Rectal smooth muscle tissue (tissue), 1 donor: ENCODE measurements at regions not wholly inside any gene's neighbourhood (a gene's known extent, or its start where the extent isn't known, plus 50 kb on each side); places are given as distances from the start of the nearest gene placed in this dataset.
"Not testable (repeated sequence)": the region's sequence is repeated elsewhere in the genome, so short reads cannot be mapped to it uniquely, and the experiment has no call there.

ENCODE experiments used
- H3K27ac ChIP-seq: one replicate; pipeline ENCODE4 v1.7.0; 2013; ENCODE audit warnings: low read depth, low read length, inconsistent platforms
- H3K27me3 ChIP-seq: one replicate; pipeline ENCODE4 v1.7.0; 2013; ENCODE audit warnings: low read length; ENCODE audit not compliant: control insufficient read depth, insufficient read depth
- H3K36me3 ChIP-seq: one replicate; pipeline ENCODE4 v1.7.0; 2013; ENCODE audit warnings: low read length; ENCODE audit not compliant: control insufficient read depth, insufficient read depth
- H3K4me1 ChIP-seq: one replicate; pipeline ENCODE4 v1.7.0; 2013; ENCODE audit warnings: low read length; ENCODE audit not compliant: control insufficient read depth, insufficient read depth
- H3K4me3 ChIP-seq: one replicate; pipeline ENCODE4 v1.7.0; 2013; ENCODE audit warnings: low read length
- H3K9ac ChIP-seq: one replicate; pipeline ENCODE4 v1.7.0; 2013; ENCODE audit warnings: low read length

GRCh38 chr13:83773961-83774360 lies 108.3 kb downstream of the SLITRK1 start:
- Histone ChIP-seq H3K27ac (no peak overlapping the region), H3K9ac (no peak overlapping the region), H3K36me3 (no peaks in the 10 kb centered on the region), H3K27me3 (no peaks in the 10 kb centered on the region), H3K4me1 (no peaks in the 10 kb centered on the region), H3K4me3 (no peak overlapping the region)

GRCh38 chr13:83765796-83766195 lies 116.5 kb downstream of the SLITRK1 start:
- Histone ChIP-seq H3K36me3 (no peaks in the 10 kb centered on the region), H3K9ac (no peak overlapping the region), H3K4me3 (no peak overlapping the region), H3K4me1 (no peaks in the 10 kb centered on the region), H3K27me3 (no peaks in the 10 kb centered on the region), H3K27ac (no peak overlapping the region)

GRCh38 chr13:83761631-83762030 lies 120.6 kb downstream of the SLITRK1 start:
- Histone ChIP-seq H3K27ac (no peak overlapping the region), H3K9ac (no peak overlapping the region), H3K27me3 (no peaks in the 10 kb centered on the region), H3K4me1 (no peaks in the 10 kb centered on the region), H3K36me3 (no peaks in the 10 kb centered on the region), H3K4me3 (no peak overlapping the region)

DNA sequence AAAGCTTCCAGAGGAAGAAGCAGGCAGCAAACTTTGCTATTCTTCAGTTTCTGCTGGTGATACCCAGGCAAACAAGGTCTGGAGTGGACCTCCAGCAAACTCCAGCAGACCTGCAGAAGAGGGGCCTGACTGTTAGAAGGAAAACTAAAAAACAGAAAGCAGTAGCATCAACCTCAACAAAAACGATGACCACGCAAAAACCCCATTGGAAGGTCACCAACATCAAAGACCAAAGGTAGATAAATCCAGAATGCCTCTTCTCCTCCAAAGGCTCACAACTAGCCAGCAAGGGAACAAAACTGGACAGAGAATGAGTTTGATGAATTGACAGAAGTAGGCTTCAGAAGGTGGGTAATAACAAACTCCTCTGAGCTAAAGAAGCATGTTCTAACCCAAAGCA lies 127.1 kb downstream of the SLITRK1 start:
- H3K27ac ChIP-seq, H3K4me1 ChIP-seq, H3K36me3 ChIP-seq, H3K9ac ChIP-seq, H3K4me3 ChIP-seq, H3K27me3 ChIP-seq: not testable (repeated sequence)

DNA sequence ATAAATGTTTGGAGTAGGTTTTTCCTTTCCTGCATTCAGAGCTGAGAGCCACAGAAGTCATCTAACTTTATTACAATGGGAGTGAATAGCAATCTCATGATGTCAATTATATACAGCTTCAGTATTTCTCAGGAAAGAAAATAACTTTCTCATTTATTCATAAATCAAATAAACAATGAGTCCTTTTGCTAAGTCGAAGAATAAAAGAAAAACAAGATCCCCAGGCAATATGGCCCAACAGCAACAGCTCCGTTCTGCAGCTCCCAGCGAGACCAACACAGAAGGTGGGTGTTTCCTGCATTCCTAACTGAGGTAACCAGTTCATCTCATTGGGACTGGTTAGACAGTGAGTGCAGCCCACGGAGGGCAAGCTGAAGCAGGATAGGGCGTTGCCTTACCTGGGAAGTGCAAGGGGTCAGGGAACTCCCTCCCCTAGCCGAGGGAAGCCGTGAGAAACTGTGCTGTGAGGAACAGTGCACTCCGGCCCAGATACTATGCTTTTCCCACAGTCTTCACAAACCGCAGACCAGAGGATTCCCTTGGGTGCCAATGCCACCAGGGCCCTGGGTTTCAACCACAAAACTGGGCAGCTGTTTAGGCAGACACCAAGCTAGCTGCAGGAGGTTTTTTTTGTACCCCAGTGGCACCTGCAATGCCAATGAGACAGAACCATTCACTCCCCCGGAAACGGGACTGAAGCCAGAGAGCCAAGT lies 128.2 kb downstream of the SLITRK1 start:
- Histone ChIP-seq H3K27ac (no peak overlapping the region), H3K4me3 (no peak overlapping the region), H3K9ac (no peak overlapping the region), H3K36me3 (no peaks in the 10 kb centered on the region), H3K27me3 (no peaks in the 10 kb centered on the region), H3K4me1 (no peaks in the 10 kb centered on the region)

DNA sequence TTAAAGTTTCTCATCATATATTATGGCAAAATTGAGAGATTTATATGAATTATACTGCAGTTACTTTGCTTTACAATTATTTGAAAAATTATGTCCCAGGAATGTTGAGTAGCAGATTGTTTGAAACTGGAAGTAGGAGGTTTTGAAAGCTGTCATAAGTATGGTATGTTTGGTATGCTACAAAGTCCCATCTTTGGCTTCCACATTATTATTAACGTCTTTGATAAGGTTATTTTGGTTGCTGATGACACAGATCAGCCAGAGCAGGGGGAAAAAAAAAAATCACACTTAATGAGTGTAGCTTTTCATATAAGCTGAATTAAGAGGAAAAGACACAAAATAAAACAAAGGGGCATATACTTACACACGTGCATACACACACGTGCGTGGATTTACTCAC lies 130.1 kb downstream of the SLITRK1 start:
- Histone ChIP-seq H3K9ac (no peak overlapping the region), H3K4me3 (no peak overlapping the region), H3K4me1 (no peaks in the 10 kb centered on the region), H3K27ac (no peak overlapping the region), H3K36me3 (no peaks in the 10 kb centered on the region), H3K27me3 (no peaks in the 10 kb centered on the region)

GRCh38 chr13:83740622-83741021 lies 141.7 kb downstream of the SLITRK1 start:
- Histone ChIP-seq H3K9ac (no peak overlapping the region), H3K4me3 (no peak overlapping the region), H3K27me3 (no peaks in the 10 kb centered on the region), H3K4me1 (no peaks in the 10 kb centered on the region), H3K27ac (no peak overlapping the region), H3K36me3 (no peaks in the 10 kb centered on the region)

- no peak overlapping the region for H3K27ac ChIP-seq
- H3K4me3 ChIP-seq = no peak overlapping the region
- no peaks in the 10 kb centered on the region for H3K27me3 ChIP-seq
- H3K36me3 ChIP-seq = no peaks in the 10 kb centered on the region
- no peaks in the 10 kb centered on the region for H3K4me1 ChIP-seq
- H3K9ac ChIP-seq = no peak overlapping the region
These were observed 143.9 kb downstream of the SLITRK1 start for GRCh38 chr13:83738407-83738806.

- Histone ChIP-seq H3K27ac (no peak overlapping the region), H3K36me3 (no peaks in the 10 kb centered on the region), H3K4me3 (no peak overlapping the region), H3K4me1 (no peaks in the 10 kb centered on the region), H3K27me3 (no peaks in the 10 kb centered on the region), H3K9ac (no peak overlapping the region)
These were observed 149.0 kb downstream of the SLITRK1 start for GRCh38 chr13:83733293-83733692.

- Histone ChIP-seq H3K4me3 (no peak overlapping the region), H3K4me1 (no peaks in the 10 kb centered on the region), H3K27ac (no peak overlapping the region), H3K9ac (no peak overlapping the region), H3K27me3 (no peaks in the 10 kb centered on the region), H3K36me3 (no peaks in the 10 kb centered on the region)
These were observed 149.5 kb downstream of the SLITRK1 start for GRCh38 chr13:83732755-83733154.

GRCh38 chr13:83731113-83731512 lies 151.2 kb downstream of the SLITRK1 start:
- H3K36me3 ChIP-seq = no peaks in the 10 kb centered on the region
- H3K9ac ChIP-seq = no peak overlapping the region
- H3K27me3 ChIP-seq = no peaks in the 10 kb centered on the region
- no peaks in the 10 kb centered on the region for H3K4me1 ChIP-seq
- no peak overlapping the region for H3K27ac ChIP-seq
- no peak overlapping the region for H3K4me3 ChIP-seq

- Histone ChIP-seq H3K4me3 (no peak overlapping the region), H3K27ac (no peak overlapping the region), H3K36me3 (no peaks in the 10 kb centered on the region), H3K9ac (no peak overlapping the region), H3K4me1 (no peaks in the 10 kb centered on the region), H3K27me3 (no peaks in the 10 kb centered on the region)
These were observed 151.6 kb downstream of the SLITRK1 start for GRCh38 chr13:83730674-83731073.

- no peak overlapping the region for H3K4me3 ChIP-seq
- H3K4me1 ChIP-seq = no peaks in the 10 kb centered on the region
- H3K9ac ChIP-seq = no peak overlapping the region
- no peak overlapping the region for H3K27ac ChIP-seq
- H3K36me3 ChIP-seq = no peaks in the 10 kb centered on the region
- H3K27me3 ChIP-seq = no peaks in the 10 kb centered on the region
These were observed 159.8 kb downstream of the SLITRK1 start for GRCh38 chr13:83722443-83722842.
